Activated T-cell treated with anti-CD3 and anti-CD28 coated beads, Interleukin-2, amount 50 U/mL, for 1 hour (primary cell): ENCODE measurements at regions not wholly inside any gene's neighbourhood (a gene's known extent, or its start where the extent isn't known, plus 50 kb on each side); places are given as distances from the start of the nearest gene placed in this dataset.
"Not testable (repeated sequence)": the region's sequence is repeated elsewhere in the genome, so short reads cannot be mapped to it uniquely, and the experiment has no call there.

Source experiments
- DNase-seq: peaks from one replicate; pipeline ENCODE4 v3.0.0-alpha.2; 2020

GRCh38 chr2:3034856-3035255, 342.8 kb downstream of the EIPR1 start:
- no peak for DNase-seq

DNA sequence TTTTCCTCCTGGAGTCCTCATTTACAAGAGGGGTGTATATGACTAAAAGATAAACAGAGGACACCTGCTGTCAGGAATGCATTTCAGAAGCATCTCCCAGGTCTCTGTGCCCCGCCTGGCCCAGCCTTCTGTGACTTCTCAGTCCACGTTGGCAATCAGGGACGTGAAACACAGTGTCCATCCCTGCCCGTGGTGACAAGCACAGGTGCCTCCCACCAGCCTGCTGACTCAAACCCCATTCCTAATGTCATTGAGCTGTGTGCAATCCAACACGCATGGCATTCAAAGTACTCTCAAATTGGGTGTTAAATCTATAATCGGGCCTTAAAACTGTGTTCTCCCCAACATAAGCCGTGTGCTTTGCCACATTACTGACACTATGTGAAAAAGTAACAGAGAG, 343.2 kb downstream of the EIPR1 start:
- DNase-seq = no peak

DNA sequence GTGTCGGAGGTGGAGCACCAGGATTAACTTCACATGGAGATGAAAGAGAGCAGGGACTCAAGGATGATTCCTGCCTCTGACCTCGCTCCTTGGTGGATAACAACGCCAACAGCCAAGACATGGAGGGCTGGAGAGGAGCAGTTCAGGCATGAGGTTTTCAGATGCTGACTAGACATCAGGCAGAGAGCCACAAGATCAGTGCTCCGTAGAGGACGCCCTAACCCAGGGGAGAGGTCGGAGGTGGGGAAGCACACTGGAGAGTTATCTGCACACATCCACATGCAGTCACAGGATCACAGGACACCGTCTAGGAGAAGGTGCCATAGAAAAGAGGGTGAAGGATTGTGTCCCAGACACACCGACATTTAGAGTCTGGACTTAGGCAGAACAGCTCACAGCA, 344.3 kb downstream of the EIPR1 start:
- DNase-seq = no peak

DNA sequence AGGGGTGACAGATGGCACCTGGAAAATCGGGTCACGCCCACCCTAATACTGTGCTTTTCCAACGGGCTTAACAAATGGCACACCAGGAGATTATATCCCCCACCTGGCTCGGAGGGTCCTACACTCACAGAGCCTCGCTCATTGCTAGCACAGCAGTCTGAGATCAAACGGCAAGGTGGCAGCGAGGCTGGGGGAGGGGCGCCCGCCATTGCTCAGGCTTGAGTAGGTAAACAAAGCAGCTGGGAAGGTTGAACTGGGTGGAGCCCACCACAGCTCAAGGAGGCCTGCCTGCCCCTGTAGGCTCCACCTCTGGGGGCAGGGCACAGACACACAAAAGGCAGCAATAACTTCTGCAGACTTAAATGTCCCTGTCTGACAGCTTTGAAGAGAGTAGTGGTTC, 346.8 kb downstream of the EIPR1 start:
- not testable (repeated sequence) for DNase-seq

- DNase-seq = no peak
Measured at GRCh38 chr2:3025984-3026383, 351.6 kb downstream of the EIPR1 start.

GRCh38 chr2:3025261-3025660, 352.4 kb downstream of the EIPR1 start:
- no peak for DNase-seq

DNA sequence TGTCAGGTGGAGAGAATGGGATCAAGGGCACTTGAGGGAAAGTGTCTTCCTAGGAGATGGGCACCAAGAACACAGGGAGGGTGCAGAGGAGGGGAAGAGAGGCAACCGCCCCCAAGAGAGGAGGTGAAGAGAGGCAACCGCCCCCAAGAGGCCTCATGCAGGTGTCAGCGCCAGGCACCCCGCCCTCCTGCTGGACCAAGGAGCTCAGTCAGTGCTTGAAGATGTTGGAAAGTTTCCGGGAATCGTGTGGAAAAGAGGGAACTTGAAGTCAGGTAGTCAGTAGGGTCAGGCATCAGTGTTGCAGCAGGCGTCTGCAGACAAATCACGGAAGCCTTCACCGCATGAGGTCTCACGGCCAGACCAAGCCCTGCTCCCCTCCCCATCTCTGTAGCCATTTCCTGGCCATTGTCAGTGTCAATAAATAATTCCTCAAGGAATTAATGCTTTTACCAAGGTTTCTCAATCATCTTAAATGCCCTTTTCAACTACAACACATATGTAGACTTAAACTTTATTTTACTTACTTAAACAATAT, 353.1 kb downstream of the EIPR1 start:
- DNase-seq = no peak

- no peak for DNase-seq
Measured at GRCh38 chr2:3023531-3023930, 354.1 kb downstream of the EIPR1 start.

DNA sequence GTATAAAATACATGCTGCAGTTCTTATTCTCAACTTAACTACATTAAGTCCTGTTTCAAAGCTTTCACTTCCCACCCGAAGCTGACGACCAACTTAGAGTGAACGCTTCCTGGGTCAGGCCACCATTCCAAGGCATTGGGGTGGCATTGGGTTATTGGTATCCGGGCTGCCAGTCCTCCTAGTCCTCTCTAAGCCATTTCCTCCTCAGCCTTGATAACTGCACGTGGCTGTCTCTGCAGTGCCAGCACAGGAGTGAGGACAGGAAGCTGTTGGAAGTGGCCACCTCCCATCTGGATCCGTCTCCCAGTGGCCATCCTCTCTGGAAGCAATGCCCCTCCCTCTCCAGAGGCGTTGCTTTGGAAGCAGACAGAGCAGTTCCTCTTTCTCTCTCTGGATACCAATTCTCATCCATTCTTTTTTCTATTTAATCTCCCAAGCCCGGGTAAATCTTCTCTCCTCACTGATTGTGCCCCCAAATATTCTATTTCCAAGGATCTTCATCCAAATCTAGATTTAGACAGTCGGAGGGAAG, 354.7 kb downstream of the EIPR1 start:
- DNase-seq = no peak

DNA sequence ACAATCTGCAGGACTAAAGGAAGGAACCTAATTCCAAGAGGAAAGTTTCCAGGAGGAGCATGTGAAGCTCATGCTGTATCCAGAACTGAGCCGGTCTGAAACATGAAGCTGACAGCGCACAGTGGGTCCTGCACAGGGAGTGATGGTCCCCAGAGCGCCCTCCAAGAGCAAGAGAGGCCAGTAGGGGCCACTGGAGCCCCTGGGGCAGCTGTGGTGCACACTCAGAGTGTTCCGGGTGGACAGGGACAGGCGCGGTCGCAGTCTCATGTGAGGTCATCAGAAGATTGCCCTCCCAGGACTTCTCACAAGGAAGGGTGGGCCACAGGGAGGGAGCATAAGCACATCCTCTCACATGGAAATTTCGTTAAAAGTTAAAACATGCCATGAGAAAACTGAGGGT, 355.9 kb downstream of the EIPR1 start:
- no peak for DNase-seq

GRCh38 chr2:3010001-3010400, 367.6 kb downstream of the EIPR1 start:
- no peak for DNase-seq

DNA sequence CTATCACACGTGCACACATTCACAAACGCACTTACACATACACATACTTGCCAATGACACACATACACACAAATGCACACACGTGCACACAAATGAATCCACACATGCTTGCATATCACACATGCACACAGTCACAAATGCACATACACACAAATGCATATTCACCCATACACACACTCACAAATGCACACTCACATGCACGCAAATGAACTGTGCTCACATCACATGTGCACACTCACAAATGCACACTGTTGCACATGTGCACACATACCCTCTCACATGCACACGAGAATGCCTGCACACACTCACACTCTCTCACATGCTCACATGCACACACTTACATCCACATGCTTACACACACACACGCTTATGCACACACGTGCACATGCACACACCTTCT, 368.1 kb downstream of the EIPR1 start:
- no peak for DNase-seq

DNA sequence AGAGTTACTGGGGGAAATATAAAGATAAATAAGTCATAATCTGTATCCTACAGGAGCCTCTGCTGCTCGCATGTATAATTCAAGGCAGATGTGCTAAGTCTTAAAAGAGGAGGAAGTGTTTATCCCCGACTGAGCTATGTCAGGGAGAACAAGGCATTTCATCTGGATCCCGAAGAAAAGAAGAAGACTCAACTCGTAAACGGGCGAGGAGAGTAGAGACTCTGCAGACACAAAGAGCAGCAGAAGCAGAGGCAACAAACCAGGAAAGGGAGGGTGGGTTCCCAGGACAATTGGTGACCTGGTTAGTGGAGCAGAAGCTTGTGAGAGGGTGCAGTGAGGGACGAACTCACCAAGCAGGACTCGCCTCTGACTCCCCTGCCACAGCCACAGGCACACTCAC, 368.6 kb downstream of the EIPR1 start:
- DNase-seq = no peak

- no peak for DNase-seq
Measured at GRCh38 chr2:3008561-3008960, 369.1 kb downstream of the EIPR1 start.

DNA sequence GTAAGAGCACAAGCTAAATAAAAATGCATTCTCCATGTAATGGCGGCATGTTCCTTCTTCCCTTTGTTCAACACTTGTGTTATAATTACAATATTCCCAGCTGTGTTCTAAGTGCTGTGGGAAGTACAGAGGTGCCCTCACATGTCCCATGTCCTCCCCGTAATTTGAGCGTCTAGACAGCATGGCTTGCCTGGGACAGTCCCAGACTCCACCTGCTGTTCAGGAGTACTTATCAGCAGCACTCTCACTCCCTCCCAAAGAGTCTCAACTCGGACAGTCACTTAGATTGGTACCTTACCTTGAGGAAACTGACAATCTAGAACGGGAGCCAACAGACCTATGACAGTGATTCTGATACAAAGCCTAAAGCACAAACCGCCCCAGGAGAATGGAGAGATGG, 370.5 kb downstream of the EIPR1 start:
- DNase-seq = no peak

GRCh38 chr2:3005859-3006501, 371.6 kb downstream of the EIPR1 start:
- DNase-seq = no peak

DNA sequence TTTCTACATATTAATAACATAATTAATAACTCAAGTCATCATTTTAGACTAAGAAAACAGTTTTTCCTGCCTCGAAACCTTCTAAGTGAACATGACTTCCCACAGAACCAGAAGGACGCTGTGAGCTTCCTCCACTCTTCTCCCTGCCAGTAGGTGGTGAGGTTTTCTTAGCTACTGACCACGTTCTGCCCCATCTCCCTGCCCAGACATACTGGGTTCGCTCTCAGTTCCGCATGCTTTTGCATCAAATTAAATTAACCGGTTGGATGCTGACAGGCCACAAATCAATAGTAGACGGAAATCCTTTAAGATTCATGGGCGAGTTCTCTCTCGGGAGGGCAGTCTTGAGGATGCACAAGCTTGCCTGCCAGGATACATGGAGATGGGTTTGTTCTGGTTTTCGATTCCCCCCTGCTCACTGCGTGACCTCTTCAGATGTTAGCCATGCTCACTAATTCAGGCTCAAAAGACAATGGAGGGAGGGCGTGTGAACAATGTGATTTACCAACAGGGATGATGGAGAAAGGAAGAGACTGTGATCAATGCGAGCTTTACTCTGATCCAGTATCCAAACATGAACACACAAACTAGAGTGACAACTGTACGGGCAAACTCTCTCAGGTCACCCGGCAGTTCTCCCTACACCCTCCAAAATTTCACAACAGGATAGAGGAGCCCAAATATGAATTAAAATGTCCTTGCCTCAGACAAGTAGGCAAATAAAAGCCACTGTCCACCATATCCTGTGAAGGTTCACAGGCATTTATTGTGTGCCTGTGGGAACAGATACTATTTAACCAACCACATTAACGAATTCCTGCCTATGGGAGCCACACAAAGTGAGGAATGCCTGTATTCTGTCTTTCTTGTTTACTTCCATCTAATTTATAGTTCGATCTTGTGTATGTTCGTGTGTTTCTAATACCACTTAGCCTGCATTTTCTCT, 375.7 kb downstream of the EIPR1 start:
- DNase-seq = no peak

DNA sequence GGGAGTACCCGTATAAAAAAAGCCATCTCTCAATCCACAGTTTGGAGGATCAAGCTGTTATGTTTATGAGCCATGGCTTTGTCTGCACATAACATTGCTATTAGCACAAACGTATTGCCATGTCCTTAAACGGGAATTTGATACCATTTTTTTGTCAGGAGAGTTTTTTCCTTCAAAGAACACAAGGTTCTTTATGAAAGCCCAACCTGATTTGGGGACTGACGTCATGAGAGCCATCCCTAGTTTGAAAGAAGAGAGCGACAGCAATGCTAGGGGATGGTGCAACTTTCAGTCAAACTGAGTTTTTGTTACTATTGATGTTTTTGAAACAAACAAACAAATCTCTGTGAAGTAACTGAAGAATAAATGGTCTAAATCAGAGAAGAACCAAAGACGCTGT, 376.6 kb downstream of the EIPR1 start:
- DNase-seq = no peak

GRCh38 chr2:3000125-3000524, 377.5 kb downstream of the EIPR1 start:
- DNase-seq = no peak

GRCh38 chr2:2998971-2999370, 378.6 kb downstream of the EIPR1 start:
- no peak for DNase-seq

DNA sequence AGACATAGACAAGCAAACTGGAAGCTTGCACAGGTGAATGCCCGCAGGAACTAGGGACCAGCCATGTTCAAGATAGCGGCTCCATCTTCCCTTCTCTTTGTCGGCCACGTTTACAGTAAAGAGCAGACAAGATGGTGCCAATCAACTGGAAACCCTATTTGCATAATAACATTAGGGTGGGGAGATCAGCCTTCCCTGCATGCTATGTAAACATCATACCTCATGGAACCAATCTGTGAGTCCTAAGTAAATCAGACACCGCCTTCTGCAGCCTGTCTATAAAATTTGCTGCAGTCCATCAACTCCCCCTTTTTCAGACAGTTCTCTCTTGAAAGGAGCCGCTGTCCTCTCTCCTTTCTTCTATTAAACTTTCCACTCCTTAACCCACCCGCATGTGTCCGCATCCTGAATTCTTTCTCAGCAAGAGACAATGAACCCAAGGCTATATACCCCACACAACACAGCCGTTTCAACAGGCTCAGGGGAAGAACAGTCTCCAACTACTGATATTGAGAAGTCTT, 384.4 kb downstream of the EIPR1 start:
- DNase-seq = no peak

DNA sequence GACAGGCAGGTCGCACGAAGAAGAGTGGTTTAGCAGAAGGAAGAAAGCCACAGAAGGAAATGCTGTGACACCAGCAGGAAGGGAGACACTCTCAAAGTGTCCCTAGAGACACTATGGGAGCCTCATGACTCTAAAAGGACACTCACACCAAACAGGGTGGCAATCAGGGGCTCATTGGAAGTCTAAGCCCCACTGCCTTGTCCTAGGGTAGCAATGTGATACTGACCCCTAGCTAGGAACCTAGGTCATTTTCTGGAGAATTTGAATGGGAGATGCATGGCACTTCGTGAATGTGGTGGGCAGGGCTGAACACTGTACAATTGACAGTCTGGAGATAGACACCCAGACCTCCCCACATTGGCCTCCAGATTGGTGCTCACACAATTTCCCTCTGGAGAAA, 385.0 kb downstream of the EIPR1 start:
- DNase-seq = no peak

GRCh38 chr2:2985020-2985419, 392.6 kb downstream of the EIPR1 start:
- DNase-seq = no peak

DNA sequence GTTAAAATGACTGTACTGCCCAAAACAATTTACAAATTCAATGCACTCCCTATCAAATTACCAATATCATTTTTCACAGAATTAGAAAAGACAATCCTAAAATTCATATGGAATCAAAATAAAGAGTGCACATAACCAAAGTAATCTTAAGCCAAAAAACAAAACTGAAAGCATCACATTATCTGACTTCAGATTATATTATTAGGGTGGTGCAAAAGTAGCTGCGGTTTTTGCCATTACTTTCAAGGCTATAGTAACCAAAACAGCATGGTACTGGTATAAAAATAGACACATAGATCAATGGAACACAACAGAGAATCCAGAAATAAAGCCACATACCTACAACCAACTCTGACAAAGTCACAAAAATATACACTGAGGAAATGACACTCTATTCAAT, 396.6 kb downstream of the EIPR1 start:
- no peak for DNase-seq
